ENCODE measurements at regions not wholly inside any gene's neighbourhood (a gene's known extent, or its start where the extent isn't known, plus 50 kb on each side); places are given as distances from the start of the nearest gene placed in this dataset.
"Not testable (repeated sequence)": the region's sequence is repeated elsewhere in the genome, so short reads cannot be mapped to it uniquely, and the experiment has no call there.

- Histone ChIP-seq H2BK12ac (ENCODE audit: low read length) (no peak overlapping the region), H3K9me3 (ENCODE audit: insufficient read depth, low read depth, low read length) (no peaks in the 10 kb centered on the region), H3K18ac (ENCODE audit: low read length) (no peak overlapping the region), H3K27ac (ENCODE audit: low read depth, low read length) (no peak overlapping the region), H3K4me2 (ENCODE audit: low read length) (no peak overlapping the region), H2BK5ac (ENCODE audit: low read depth, low read length, poor library complexity) (no peak overlapping the region), H3K36me3 (ENCODE audit: control insufficient read depth in 1 of 2, insufficient read depth in 2 of 2, low read length in 2 of 2) (no peaks in the 10 kb centered on the region), H3K79me2 (ENCODE audit: control insufficient read depth, insufficient read depth, low read length, poor library complexity) (no peaks in the 10 kb centered on the region), H3K4ac (ENCODE audit: low read depth, low read length) (no peak overlapping the region), H2AFZ (ENCODE audit: insufficient read depth, low read length, poor library complexity) (no peak overlapping the region), H4K91ac (ENCODE audit: low read depth, low read length) (no peak overlapping the region), H3K14ac (ENCODE audit: low read length) (no peak overlapping the region), H3K4me1 (ENCODE audit: control insufficient read depth in 1 of 2, insufficient read depth in 2 of 2, low read length in 2 of 2) (no peaks in the 10 kb centered on the region), H2AK5ac (ENCODE audit: low read length) (no peak overlapping the region), H2BK120ac (ENCODE audit: insufficient read depth, low read length, poor library complexity) (no peak overlapping the region), H3K79me1 (ENCODE audit: low read length) (no peaks in the 10 kb centered on the region), H4K8ac (ENCODE audit: low read depth, low read length) (no peak overlapping the region), H4K12ac (ENCODE audit: low read depth, low read length) (no peak overlapping the region), H3K23ac (ENCODE audit: low read length) (no peak overlapping the region), H3K4me3 (ENCODE audit: low read depth, low read length) (no peak overlapping the region), H3K27me3 (ENCODE audit: insufficient read depth, low read length) (no peaks in the 10 kb centered on the region), H3K9ac (ENCODE audit: low read length) (no peak overlapping the region)
- no CpG with 5 or more reads among the region's 5 CpGs for WGBS (ENCODE audit: extremely low coverage, insufficient coverage, insufficient read length)
- no peak for DNase-seq
These were observed 218.2 kb downstream of the VGLL3 start for GRCh38 chr3:86772699-86773098.

DNA sequence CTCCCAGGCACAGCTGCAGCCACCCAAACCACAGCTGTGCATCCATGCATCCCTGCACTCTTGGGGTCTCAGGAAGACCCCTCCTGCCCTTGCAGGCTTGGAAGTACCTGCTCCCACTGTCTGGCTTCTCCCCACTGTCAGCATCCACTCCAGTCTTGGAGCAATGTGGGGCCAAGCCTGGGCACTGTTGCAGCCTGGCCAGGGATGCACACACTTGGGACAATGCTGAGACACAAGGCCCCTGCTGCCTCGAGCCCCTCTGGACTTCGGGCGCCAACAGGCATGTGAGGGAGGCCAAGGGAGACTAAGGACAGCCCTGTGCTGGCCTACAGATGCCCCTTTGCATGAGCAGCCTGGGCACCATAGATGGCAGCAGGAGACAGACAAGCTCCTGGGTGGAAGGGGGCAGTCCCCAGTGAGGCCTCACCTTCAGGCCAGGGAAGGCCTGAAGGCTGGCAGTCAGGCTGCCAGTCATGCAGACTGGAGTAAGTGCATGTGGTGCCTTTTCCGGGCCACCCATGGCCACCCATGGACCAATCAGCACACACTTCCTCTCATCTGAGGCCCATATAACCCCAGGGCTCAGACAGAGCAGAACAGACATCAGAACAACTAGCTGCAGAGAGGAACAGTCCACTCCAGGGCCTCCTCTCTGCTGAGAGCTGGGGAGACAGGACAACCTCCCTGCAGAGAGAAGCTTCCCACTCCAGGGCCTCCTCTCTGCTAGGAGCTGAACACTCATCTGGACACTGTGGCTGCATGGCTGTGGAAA is 219.0 kb downstream of the VGLL3 start:
- Histone ChIP-seq H3K36me3 (ENCODE audit: control insufficient read depth in 1 of 2, insufficient read depth in 2 of 2, low read length in 2 of 2) (no peaks in the 10 kb centered on the region), H3K4ac (ENCODE audit: low read depth, low read length) (no peak overlapping the region), H3K4me1 (ENCODE audit: control insufficient read depth in 1 of 2, insufficient read depth in 2 of 2, low read length in 2 of 2) (no peaks in the 10 kb centered on the region), H3K14ac (ENCODE audit: low read length) (no peak overlapping the region), H4K8ac (ENCODE audit: low read depth, low read length) (no peak overlapping the region), H3K18ac (ENCODE audit: low read length) (no peak overlapping the region), H2BK5ac (ENCODE audit: low read depth, low read length, poor library complexity) (no peak overlapping the region), H2BK12ac (ENCODE audit: low read length) (no peak overlapping the region), H4K12ac (ENCODE audit: low read depth, low read length) (no peak overlapping the region), H3K27me3 (ENCODE audit: insufficient read depth, low read length) (no peaks in the 10 kb centered on the region), H3K9ac (ENCODE audit: low read length) (peak overlapping the region; percentile 69), H3K4me3 (ENCODE audit: low read depth, low read length) (peak overlapping the region; percentile 15), H3K4me2 (ENCODE audit: low read length) (no peak overlapping the region), H4K91ac (ENCODE audit: low read depth, low read length) (no peak overlapping the region), H2AK5ac (ENCODE audit: low read length) (no peak overlapping the region), H3K79me2 (ENCODE audit: control insufficient read depth, insufficient read depth, low read length, poor library complexity) (no peaks in the 10 kb centered on the region), H3K27ac (ENCODE audit: low read depth, low read length) (no peak overlapping the region), H3K79me1 (ENCODE audit: low read length) (no peaks in the 10 kb centered on the region), H2AFZ (ENCODE audit: insufficient read depth, low read length, poor library complexity) (no peak overlapping the region), H3K9me3 (ENCODE audit: insufficient read depth, low read depth, low read length) (no peaks in the 10 kb centered on the region), H3K23ac (ENCODE audit: low read length) (no peak overlapping the region), H2BK120ac (ENCODE audit: insufficient read depth, low read length, poor library complexity) (no peak overlapping the region)
- no CpG with 5 or more reads among the region's 4 CpGs for WGBS (ENCODE audit: extremely low coverage, insufficient coverage, insufficient read length)
- DNase-seq: no peak

DNA sequence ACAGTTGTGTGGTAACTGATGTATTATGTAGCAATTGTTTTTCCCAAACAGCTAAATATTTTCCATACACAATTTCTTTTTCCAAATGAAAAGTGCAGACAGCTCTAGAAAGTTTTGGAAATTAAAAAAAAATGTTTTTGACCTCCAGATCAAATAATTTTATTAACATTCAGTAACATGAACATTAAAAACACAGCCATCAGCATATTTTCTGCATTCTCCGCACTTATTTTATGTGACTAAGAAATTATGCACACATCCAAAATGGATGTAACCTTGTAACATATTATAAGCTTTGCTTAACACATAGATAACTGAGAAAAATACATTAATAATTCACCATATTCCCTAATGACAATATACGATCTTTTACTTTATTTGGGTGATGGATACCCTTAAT is 224.6 kb downstream of the VGLL3 start:
- WGBS (ENCODE audit: extremely low coverage, insufficient coverage, insufficient read length): no CpG with 5 or more reads among the region's 2 CpGs
- Histone ChIP-seq H4K12ac (ENCODE audit: low read depth, low read length) (no peak overlapping the region), H2BK12ac (ENCODE audit: low read length) (no peak overlapping the region), H3K9ac (ENCODE audit: low read length) (no peak overlapping the region), H2AFZ (ENCODE audit: insufficient read depth, low read length, poor library complexity) (no peak overlapping the region), H3K79me2 (ENCODE audit: control insufficient read depth, insufficient read depth, low read length, poor library complexity) (no peaks in the 10 kb centered on the region), H2BK5ac (ENCODE audit: low read depth, low read length, poor library complexity) (no peak overlapping the region), H3K9me3 (ENCODE audit: insufficient read depth, low read depth, low read length) (no peaks in the 10 kb centered on the region), H3K4me3 (ENCODE audit: low read depth, low read length) (no peak overlapping the region), H3K4me1 (ENCODE audit: control insufficient read depth in 1 of 2, insufficient read depth in 2 of 2, low read length in 2 of 2) (no peaks in the 10 kb centered on the region), H4K91ac (ENCODE audit: low read depth, low read length) (no peak overlapping the region), H3K27me3 (ENCODE audit: insufficient read depth, low read length) (no peaks in the 10 kb centered on the region), H3K4me2 (ENCODE audit: low read length) (no peak overlapping the region), H4K8ac (ENCODE audit: low read depth, low read length) (no peak overlapping the region), H3K27ac (ENCODE audit: low read depth, low read length) (no peak overlapping the region), H3K36me3 (ENCODE audit: control insufficient read depth in 1 of 2, insufficient read depth in 2 of 2, low read length in 2 of 2) (no peaks in the 10 kb centered on the region), H2AK5ac (ENCODE audit: low read length) (no peak overlapping the region), H3K14ac (ENCODE audit: low read length) (no peak overlapping the region), H3K23ac (ENCODE audit: low read length) (no peak overlapping the region), H3K4ac (ENCODE audit: low read depth, low read length) (no peak overlapping the region), H3K79me1 (ENCODE audit: low read length) (no peaks in the 10 kb centered on the region), H2BK120ac (ENCODE audit: insufficient read depth, low read length, poor library complexity) (no peak overlapping the region), H3K18ac (ENCODE audit: low read length) (no peak overlapping the region)
- no peak for DNase-seq

GRCh38 chr3:86757322-86758179 is 233.4 kb downstream of the VGLL3 start:
- H3K4me3 ChIP-seq (ENCODE audit: low read depth, low read length); H3K36me3 ChIP-seq (ENCODE audit: control insufficient read depth in 1 of 2, insufficient read depth in 2 of 2, low read length in 2 of 2); H3K9ac ChIP-seq (ENCODE audit: low read length); H3K14ac ChIP-seq (ENCODE audit: low read length); H2AFZ ChIP-seq (ENCODE audit: insufficient read depth, low read length, poor library complexity); H3K79me2 ChIP-seq (ENCODE audit: control insufficient read depth, insufficient read depth, low read length, poor library complexity); H3K79me1 ChIP-seq (ENCODE audit: low read length); H2BK12ac ChIP-seq (ENCODE audit: low read length); DNase-seq; H3K4me1 ChIP-seq (ENCODE audit: control insufficient read depth in 1 of 2, insufficient read depth in 2 of 2, low read length in 2 of 2); H3K4ac ChIP-seq (ENCODE audit: low read depth, low read length); H3K27ac ChIP-seq (ENCODE audit: low read depth, low read length); H3K4me2 ChIP-seq (ENCODE audit: low read length); H3K23ac ChIP-seq (ENCODE audit: low read length); H4K12ac ChIP-seq (ENCODE audit: low read depth, low read length); H3K18ac ChIP-seq (ENCODE audit: low read length); H4K91ac ChIP-seq (ENCODE audit: low read depth, low read length); H4K8ac ChIP-seq (ENCODE audit: low read depth, low read length); H2BK120ac ChIP-seq (ENCODE audit: insufficient read depth, low read length, poor library complexity); H2AK5ac ChIP-seq (ENCODE audit: low read length); H2BK5ac ChIP-seq (ENCODE audit: low read depth, low read length, poor library complexity); H3K27me3 ChIP-seq (ENCODE audit: insufficient read depth, low read length); H3K9me3 ChIP-seq (ENCODE audit: insufficient read depth, low read depth, low read length): not testable (repeated sequence)
- WGBS (ENCODE audit: extremely low coverage, insufficient coverage, insufficient read length): no CpG with 5 or more reads among the region's 44 CpGs
